ENCODE measurements at regions not wholly inside any gene's neighbourhood (a gene's known extent, or its start where the extent isn't known, plus 50 kb on each side); places are given as distances from the start of the nearest gene placed in this dataset.

DNA sequence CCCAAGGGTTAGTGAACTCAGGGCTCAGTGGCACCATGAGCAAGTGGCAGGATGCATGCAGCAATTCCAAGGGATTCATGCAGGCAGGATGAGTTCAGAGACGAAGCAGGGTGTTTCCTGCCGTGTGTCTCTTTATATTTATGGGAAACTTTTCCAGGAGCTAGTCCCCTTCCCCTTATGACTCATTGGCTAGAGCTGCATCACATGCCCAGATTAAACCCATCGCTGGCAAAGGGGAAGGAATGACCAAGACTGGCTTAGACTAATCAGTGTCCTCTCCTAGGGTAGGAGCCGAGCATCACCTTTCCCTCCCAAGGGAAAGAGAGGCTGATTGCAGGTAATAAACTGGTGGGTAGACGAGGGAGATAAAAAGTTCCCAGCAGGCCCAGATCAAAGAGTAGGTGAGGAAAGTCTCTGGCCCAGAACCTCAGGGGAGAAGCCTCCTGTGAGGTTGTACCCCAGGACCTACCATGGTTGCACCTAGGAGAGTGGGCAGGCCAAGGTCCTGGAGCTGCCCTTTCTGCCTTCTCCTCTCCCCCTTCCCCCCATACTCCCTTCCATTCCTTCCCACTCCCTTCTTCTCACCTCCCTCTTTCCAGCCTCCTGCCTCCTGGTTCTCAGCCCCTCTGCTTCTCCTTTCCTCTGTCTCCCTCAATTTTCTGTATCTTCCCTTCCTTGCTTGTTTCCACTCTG, 67.8 kb upstream of the ITGA11 start:
- no peak for DNase-seq (ENCODE audit: low read depth)
- no peak for TF ChIP-seq CTCF (conservative IDR thresholded peaks at IDR 0.05; ENCODE audit: control insufficient read depth, insufficient read depth, low read depth, low read length)
- no peak overlapping the region for H3K4me3 ChIP-seq (ENCODE audit: control insufficient read depth, low read depth, low read length)

DNA sequence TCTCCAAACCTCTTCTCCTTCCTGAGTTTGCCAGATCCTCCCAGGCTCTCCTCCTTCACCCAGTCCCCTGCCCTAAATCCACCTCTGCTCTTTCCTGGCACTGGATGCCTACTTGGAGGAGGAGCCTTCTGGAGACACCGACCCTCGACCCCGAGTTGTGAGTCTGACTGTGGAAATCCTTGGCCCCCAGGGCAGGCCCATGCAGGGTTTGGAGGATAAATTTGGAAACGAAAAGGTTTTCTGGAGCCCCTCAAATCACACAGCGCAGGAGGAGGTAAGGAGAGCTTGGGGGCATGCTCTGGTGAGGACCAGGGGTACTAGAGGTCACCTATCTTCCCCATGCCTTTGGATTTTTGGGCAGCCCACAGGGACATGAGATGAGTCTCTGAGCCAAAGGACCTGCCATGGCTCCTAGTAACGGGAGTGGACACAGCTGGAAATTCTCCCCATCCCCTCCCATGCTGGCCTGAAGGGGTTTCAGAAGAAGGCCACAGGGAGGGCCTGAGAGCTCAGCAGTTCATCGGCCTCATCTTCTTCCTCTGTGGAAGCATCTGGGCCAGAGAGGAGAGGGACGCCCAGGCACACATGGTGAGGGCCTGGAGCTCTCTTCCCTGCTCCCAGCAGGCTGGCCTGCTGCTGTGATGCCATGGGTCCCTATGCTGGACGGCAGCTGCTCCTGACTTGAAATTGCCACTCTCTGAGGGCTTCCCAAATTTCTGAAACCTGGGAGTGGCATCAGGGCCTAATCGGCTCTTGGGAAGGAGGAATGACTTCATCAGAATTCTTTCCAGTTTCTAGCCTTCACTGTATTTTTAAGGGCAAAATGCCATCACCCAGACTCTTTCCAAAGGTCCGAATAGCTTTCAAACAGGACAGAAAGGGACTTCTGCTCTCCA, 68.6 kb upstream of the ITGA11 start:
- TF ChIP-seq CTCF (conservative IDR thresholded peaks at IDR 0.05; ENCODE audit: control insufficient read depth, insufficient read depth, low read depth, low read length) = no peak
- no peak overlapping the region for H3K4me3 ChIP-seq (ENCODE audit: control insufficient read depth, low read depth, low read length)
- DNase-seq (ENCODE audit: low read depth) = peak; percentile 14

GRCh38 chr15:68501259-68501591, 69.3 kb upstream of the ITGA11 start:
- H3K4me3 ChIP-seq (ENCODE audit: control insufficient read depth, low read depth, low read length) = no peak overlapping the region
- no peak for DNase-seq (ENCODE audit: low read depth)
- TF ChIP-seq CTCF (conservative IDR thresholded peaks at IDR 0.05; ENCODE audit: control insufficient read depth, insufficient read depth, low read depth, low read length) = no peak

- no peak overlapping the region for H3K4me3 ChIP-seq (ENCODE audit: control insufficient read depth, low read depth, low read length)
- DNase-seq (ENCODE audit: low read depth) = no peak
- no peak for TF ChIP-seq CTCF (conservative IDR thresholded peaks at IDR 0.05; ENCODE audit: control insufficient read depth, insufficient read depth, low read depth, low read length)
Measured at GRCh38 chr15:68501616-68502015, 69.7 kb upstream of the ITGA11 start.

DNA sequence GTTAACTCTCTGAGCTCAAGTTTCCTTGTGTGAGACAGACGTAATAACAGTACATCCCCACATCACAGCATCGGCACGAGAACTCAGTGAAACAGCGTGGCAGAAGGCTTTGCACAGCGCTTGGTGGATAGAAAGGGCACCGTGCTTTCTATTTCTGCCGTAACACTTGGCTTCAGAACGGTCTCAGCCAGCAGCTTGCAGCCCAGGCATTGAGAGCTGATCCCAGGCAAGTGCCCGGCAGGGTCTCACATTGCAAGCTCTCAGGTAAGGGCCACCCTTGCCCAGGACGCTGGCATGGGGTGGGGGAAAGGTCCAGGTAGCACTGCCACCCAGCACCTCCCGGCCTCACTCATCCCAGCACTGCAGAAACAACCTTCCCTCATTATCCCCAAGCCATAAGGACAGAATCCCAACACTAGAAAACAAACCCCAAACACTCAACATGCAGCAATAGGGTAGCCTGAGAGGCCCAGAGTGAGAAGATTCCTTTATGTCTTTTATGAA, 70.5 kb upstream of the ITGA11 start:
- no peak overlapping the region for H3K4me3 ChIP-seq (ENCODE audit: control insufficient read depth, low read depth, low read length)
- DNase-seq (ENCODE audit: low read depth) = no peak
- no peak for TF ChIP-seq CTCF (conservative IDR thresholded peaks at IDR 0.05; ENCODE audit: control insufficient read depth, insufficient read depth, low read depth, low read length)

GRCh38 chr15:68503213-68503612, 71.2 kb upstream of the ITGA11 start:
- no peak for DNase-seq (ENCODE audit: low read depth)
- TF ChIP-seq CTCF (conservative IDR thresholded peaks at IDR 0.05; ENCODE audit: control insufficient read depth, insufficient read depth, low read depth, low read length) = no peak
- no peak overlapping the region for H3K4me3 ChIP-seq (ENCODE audit: control insufficient read depth, low read depth, low read length)
